ENCODE measurements at regions not wholly inside any gene's neighbourhood (a gene's known extent, or its start where the extent isn't known, plus 50 kb on each side); places are given as distances from the start of the nearest gene placed in this dataset.

- Histone ChIP-seq H3K9me3 (ENCODE audit: low read depth, low read length, poor library complexity, severe bottlenecking) (peaks cover 19% of the 10 kb centered on the region), H3K4me3 (ENCODE audit: low read depth, low read length, poor library complexity, severe bottlenecking) (no peak overlapping the region), H3K27ac (ENCODE audit: low read depth, low read length, poor library complexity, severe bottlenecking) (no peak overlapping the region), H3K36me3 (ENCODE audit: insufficient read depth, low read length, poor library complexity, severe bottlenecking) (no peaks in the 10 kb centered on the region), H3K4me1 (ENCODE audit: insufficient read depth, low read length, poor library complexity, severe bottlenecking) (no peaks in the 10 kb centered on the region), H3K27me3 (replicated peaks; ENCODE audit: insufficient read depth, low read depth, low read length, poor library complexity) (no peaks in the 10 kb centered on the region)
- TF ChIP-seq, protein P1, sequence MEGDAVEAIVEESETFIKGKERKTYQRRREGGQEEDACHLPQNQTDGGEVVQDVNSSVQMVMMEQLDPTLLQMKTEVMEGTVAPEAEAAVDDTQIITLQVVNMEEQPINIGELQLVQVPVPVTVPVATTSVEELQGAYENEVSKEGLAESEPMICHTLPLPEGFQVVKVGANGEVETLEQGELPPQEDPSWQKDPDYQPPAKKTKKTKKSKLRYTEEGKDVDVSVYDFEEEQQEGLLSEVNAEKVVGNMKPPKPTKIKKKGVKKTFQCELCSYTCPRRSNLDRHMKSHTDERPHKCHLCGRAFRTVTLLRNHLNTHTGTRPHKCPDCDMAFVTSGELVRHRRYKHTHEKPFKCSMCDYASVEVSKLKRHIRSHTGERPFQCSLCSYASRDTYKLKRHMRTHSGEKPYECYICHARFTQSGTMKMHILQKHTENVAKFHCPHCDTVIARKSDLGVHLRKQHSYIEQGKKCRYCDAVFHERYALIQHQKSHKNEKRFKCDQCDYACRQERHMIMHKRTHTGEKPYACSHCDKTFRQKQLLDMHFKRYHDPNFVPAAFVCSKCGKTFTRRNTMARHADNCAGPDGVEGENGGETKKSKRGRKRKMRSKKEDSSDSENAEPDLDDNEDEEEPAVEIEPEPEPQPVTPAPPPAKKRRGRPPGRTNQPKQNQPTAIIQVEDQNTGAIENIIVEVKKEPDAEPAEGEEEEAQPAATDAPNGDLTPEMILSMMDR (conservative IDR thresholded peaks at IDR 0.05; ENCODE audit: low read depth, low read length): no peak
- TF ChIP-seq EZH2 (IDR thresholded peaks at IDR 0.05; ENCODE audit: borderline replicate concordance, low read depth, low read length, poor library complexity, severe bottlenecking): no peak
- POLR2A ChIA-PET (ENCODE audit: low non-redundant PET): no interaction called here
- no TSS peak for BruUV-seq (replicated peaks)
- intact Hi-C loops (cut with micrococcal nuclease; ENCODE audit: unreplicated experiment): no loop called here
- CTCF ChIA-PET: no interaction called here
- DNase-seq (ENCODE audit: low spot score): no peak
Measured at GRCh38 chr6:76818451-76818850, 644.8 kb downstream of the HTR1B start.

- no peak for DNase-seq (ENCODE audit: low spot score)
- Histone ChIP-seq H3K27ac (ENCODE audit: low read depth, low read length, poor library complexity, severe bottlenecking) (no peak overlapping the region), H3K27me3 (replicated peaks; ENCODE audit: insufficient read depth, low read depth, low read length, poor library complexity) (no peaks in the 10 kb centered on the region), H3K9me3 (ENCODE audit: low read depth, low read length, poor library complexity, severe bottlenecking) (peaks cover 29% of the 10 kb centered on the region), H3K4me1 (ENCODE audit: insufficient read depth, low read length, poor library complexity, severe bottlenecking) (no peaks in the 10 kb centered on the region), H3K36me3 (ENCODE audit: insufficient read depth, low read length, poor library complexity, severe bottlenecking) (no peaks in the 10 kb centered on the region), H3K4me3 (ENCODE audit: low read depth, low read length, poor library complexity, severe bottlenecking) (no peak overlapping the region)
- no TSS peak for BruUV-seq (replicated peaks)
- POLR2A ChIA-PET (ENCODE audit: low non-redundant PET): no interaction called here
- CTCF ChIA-PET: no interaction called here
- TF ChIP-seq, protein P1 (conservative IDR thresholded peaks at IDR 0.05; ENCODE audit: low read depth, low read length): no peak
- TF ChIP-seq EZH2 (IDR thresholded peaks at IDR 0.05; ENCODE audit: borderline replicate concordance, low read depth, low read length, poor library complexity, severe bottlenecking): no peak
- intact Hi-C loops (cut with micrococcal nuclease; ENCODE audit: unreplicated experiment): no loop called here
Measured at GRCh38 chr6:76817429-76817828, 645.9 kb downstream of the HTR1B start.

DNA sequence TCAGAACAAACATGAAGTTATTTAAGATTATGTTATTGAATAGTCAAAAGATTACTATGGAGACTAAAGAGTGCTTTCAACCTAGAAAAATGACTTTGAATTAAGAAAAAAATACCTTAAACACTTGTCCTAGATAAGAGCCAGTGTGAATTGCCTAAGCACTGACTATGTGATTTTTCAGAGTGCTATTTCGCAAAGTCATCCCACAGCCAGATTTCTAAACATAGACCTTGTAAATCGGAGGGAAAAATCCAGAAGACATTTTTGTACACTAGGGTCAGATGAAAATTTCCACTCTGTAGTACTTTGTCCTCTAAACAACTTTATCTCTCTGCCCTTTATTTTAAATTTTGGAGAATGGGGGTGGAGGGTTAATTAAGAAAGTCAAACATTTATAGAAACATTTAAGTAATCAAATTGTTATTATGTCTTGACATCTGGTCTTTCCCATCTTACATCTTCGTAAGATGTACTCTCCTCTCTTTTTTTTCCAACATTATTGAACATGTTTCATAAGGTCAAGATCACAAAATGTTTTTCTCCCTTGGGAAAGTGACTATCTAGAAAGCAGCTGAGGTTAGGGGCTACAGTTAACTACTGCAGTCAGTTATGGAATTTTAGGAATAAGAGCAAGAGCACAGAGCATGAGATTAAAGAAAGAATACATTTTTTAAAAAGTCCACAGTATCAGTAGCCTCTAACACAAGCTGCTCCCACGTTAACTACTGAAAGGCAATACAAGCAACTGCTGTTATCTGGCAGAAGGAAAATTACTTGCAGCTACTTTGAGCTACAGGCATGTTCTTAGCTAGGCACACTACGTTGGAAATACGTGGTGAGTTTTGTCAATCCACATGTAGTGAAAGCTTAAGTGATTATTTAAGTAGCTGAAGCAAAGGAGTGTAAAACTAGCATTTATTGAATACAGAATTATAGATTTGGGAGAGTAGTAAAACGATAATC, 648.5 kb downstream of the HTR1B start:
- no TSS peak for BruUV-seq (replicated peaks)
- Histone ChIP-seq H3K4me3 (ENCODE audit: low read depth, low read length, poor library complexity, severe bottlenecking) (no peak overlapping the region), H3K4me1 (ENCODE audit: insufficient read depth, low read length, poor library complexity, severe bottlenecking) (no peaks in the 10 kb centered on the region), H3K27ac (ENCODE audit: low read depth, low read length, poor library complexity, severe bottlenecking) (no peak overlapping the region), H3K27me3 (replicated peaks; ENCODE audit: insufficient read depth, low read depth, low read length, poor library complexity) (no peaks in the 10 kb centered on the region), H3K9me3 (ENCODE audit: low read depth, low read length, poor library complexity, severe bottlenecking) (peaks cover 34% of the 10 kb centered on the region), H3K36me3 (ENCODE audit: insufficient read depth, low read length, poor library complexity, severe bottlenecking) (no peaks in the 10 kb centered on the region)
- TF ChIP-seq EZH2 (IDR thresholded peaks at IDR 0.05; ENCODE audit: borderline replicate concordance, low read depth, low read length, poor library complexity, severe bottlenecking): no peak
- TF ChIP-seq, protein P1 (conservative IDR thresholded peaks at IDR 0.05; ENCODE audit: low read depth, low read length): no peak
- intact Hi-C loops (cut with micrococcal nuclease; ENCODE audit: unreplicated experiment): no loop called here
- ChIA-PET CTCF (no interaction called here), POLR2A (ENCODE audit: low non-redundant PET) (no interaction called here)
- no peak for DNase-seq (ENCODE audit: low spot score)

Measured in A673 (cell line).